A549 (cell line): ENCODE measurements at regions not wholly inside any gene's neighbourhood (a gene's known extent, or its start where the extent isn't known, plus 50 kb on each side); places are given as distances from the start of the nearest gene placed in this dataset.

ENCODE experiments used
- POLR2A ChIP-seq: IDR thresholded peaks from 2 replicates; pipeline ENCODE4 v1.6.1; 2012; ENCODE audit warnings: mild to moderate bottlenecking, low read length
- RAD21 ChIP-seq, 2 experiments: fragments of >200 bp in 1 of 2; sonication (Bioruptor Twin) in 1 of 2; formaldehyde crosslinking in 1 of 2; IDR thresholded peaks in 1 of 2; conservative IDR thresholded peaks in 1 of 2; 2 replicates in 1 of 2; 3 replicates in 1 of 2; pipeline ENCODE4 v1.6.1; 2012 to 2018; ENCODE audit warnings: inconsistent platforms in 1 of 2
- RNF2 ChIP-seq: fragments of 200-600 bp; sonication (generic); IDR thresholded peaks from 2 replicates; pipeline ENCODE4 v1.6.1; 2016; ENCODE audit warnings: low read depth, mild to moderate bottlenecking, antibody characterized with exemption, moderate library complexity, borderline replicate concordance
- ZFP36 ChIP-seq: fragments of 450-650 bp; IDR thresholded peaks from 2 replicates; pipeline ENCODE4 v1.6.1; 2014; ENCODE audit warnings: borderline replicate concordance; ENCODE audit not compliant: partially characterized antibody
- TF ChIP-seq, protein P1 (sequence below): fragments of 200-600 bp; sonication (generic); IDR thresholded peaks from 2 replicates; pipeline ENCODE4 v1.6.1; 2016; ENCODE audit warnings: antibody characterized with exemption, mild to moderate bottlenecking, moderate library complexity
- TF ChIP-seq, protein P2 (sequence below): fragments of >200 bp; sonication (Bioruptor Twin); formaldehyde crosslinking; IDR thresholded peaks from 3 replicates; pipeline ENCODE4 v1.5.1; 2016
- TF ChIP-seq, protein P3 (sequence below): fragments of 450-650 bp; IDR thresholded peaks from 2 replicates; pipeline ENCODE4 v1.6.1; 2014; ENCODE audit warnings: antibody characterized with exemption

DNA sequence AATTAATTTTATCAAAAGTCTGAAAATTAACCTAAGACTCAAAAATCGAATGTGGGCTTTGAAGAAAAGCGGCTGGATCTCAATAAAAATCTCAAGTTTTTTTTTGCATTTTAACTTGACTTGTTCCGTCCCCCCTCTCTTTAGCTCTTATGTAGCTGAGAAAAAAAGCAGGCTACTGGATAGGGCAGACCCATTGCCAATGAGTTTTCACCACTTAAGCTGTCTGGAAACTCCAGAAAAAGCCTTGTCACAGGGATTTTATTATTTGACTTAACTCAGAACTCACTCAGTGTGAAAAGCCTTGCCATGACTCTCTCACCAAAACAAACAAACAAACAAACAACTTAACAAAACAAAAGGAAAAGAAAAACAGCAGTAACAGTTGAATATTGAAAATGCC, 247.4 kb downstream of the CDH9 start:
- TF ChIP-seq, protein P1, sequence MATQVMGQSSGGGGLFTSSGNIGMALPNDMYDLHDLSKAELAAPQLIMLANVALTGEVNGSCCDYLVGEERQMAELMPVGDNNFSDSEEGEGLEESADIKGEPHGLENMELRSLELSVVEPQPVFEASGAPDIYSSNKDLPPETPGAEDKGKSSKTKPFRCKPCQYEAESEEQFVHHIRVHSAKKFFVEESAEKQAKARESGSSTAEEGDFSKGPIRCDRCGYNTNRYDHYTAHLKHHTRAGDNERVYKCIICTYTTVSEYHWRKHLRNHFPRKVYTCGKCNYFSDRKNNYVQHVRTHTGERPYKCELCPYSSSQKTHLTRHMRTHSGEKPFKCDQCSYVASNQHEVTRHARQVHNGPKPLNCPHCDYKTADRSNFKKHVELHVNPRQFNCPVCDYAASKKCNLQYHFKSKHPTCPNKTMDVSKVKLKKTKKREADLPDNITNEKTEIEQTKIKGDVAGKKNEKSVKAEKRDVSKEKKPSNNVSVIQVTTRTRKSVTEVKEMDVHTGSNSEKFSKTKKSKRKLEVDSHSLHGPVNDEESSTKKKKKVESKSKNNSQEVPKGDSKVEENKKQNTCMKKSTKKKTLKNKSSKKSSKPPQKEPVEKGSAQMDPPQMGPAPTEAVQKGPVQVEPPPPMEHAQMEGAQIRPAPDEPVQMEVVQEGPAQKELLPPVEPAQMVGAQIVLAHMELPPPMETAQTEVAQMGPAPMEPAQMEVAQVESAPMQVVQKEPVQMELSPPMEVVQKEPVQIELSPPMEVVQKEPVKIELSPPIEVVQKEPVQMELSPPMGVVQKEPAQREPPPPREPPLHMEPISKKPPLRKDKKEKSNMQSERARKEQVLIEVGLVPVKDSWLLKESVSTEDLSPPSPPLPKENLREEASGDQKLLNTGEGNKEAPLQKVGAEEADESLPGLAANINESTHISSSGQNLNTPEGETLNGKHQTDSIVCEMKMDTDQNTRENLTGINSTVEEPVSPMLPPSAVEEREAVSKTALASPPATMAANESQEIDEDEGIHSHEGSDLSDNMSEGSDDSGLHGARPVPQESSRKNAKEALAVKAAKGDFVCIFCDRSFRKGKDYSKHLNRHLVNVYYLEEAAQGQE: no peak
- no peak for TF ChIP-seq POLR2A
- TF ChIP-seq RAD21 (conservative IDR thresholded peaks at IDR 0.05 in 1 of 2, IDR thresholded peaks at IDR 0.05 in 1 of 2): no peak
- TF ChIP-seq, protein P2, sequence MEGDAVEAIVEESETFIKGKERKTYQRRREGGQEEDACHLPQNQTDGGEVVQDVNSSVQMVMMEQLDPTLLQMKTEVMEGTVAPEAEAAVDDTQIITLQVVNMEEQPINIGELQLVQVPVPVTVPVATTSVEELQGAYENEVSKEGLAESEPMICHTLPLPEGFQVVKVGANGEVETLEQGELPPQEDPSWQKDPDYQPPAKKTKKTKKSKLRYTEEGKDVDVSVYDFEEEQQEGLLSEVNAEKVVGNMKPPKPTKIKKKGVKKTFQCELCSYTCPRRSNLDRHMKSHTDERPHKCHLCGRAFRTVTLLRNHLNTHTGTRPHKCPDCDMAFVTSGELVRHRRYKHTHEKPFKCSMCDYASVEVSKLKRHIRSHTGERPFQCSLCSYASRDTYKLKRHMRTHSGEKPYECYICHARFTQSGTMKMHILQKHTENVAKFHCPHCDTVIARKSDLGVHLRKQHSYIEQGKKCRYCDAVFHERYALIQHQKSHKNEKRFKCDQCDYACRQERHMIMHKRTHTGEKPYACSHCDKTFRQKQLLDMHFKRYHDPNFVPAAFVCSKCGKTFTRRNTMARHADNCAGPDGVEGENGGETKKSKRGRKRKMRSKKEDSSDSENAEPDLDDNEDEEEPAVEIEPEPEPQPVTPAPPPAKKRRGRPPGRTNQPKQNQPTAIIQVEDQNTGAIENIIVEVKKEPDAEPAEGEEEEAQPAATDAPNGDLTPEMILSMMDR: no peak
- TF ChIP-seq, protein P3, sequence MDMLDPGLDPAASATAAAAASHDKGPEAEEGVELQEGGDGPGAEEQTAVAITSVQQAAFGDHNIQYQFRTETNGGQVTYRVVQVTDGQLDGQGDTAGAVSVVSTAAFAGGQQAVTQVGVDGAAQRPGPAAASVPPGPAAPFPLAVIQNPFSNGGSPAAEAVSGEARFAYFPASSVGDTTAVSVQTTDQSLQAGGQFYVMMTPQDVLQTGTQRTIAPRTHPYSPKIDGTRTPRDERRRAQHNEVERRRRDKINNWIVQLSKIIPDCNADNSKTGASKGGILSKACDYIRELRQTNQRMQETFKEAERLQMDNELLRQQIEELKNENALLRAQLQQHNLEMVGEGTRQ: no peak
- TF ChIP-seq ZFP36: no peak
- no peak for TF ChIP-seq RNF2
